ENCODE measurements at regions not wholly inside any gene's neighbourhood (a gene's known extent, or its start where the extent isn't known, plus 50 kb on each side); places are given as distances from the start of the nearest gene placed in this dataset.

DNA sequence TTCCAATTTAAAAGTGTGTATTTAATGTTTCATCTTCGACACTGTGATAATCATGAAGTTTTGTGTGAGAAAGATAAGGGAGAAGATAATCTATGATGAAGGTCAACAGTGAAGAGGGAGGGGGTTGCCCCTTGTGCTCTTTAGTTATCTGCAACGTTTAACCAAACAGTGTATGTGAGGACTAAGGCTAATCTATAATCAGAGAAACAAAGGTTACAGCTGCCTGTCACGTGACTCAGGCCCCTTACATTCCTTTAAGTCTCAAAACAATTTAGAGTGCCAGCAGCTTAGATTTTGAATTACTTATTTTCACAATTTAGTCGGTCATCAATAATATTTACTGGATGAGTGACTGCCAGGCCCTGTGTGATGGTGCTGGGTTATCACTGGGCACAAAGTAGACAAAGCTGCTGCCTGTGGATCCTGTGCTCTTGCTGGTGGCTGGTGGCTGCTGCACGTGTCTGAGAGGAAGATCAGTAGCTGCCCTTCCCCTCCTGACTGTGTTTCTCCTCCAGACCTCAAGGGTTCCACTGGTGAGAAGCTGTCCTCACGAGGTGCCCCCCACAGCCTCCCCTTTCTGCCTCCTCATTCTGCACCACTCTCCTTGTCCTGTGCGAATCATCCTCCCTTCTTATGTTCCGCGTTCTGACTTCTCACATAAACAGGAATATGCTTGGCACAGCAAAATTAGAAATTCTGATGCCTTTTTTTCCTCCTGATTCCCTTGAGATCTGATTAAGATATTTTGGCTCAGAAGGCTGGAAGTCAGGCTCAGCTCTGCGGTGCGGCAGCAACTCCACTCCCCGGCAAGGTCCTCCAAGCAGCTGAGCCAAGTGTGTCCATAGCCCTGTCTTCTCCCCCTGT, 331.1 kb upstream of the B3GAT1 start:
- DNase-seq (ENCODE audit: low read depth), result no peak

DNA sequence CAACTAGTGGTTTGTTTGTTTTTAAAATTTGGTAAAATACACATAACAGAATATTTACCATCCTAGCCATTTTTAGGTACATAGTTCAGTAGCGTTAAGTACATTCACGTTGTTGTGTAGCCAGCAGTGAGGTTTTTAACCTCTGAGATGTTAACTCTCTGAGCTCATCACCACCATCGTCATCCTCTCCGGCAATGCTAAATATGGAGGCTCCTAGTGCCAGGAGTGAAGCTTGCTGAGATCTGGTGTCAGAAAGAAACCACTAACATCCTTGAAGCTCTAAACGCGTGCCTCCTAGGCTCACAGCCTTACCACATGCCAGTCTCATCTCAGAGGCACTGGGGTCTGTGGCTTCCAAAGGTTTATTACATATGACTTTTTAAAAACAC, 330.2 kb upstream of the B3GAT1 start:
- no peak for DNase-seq (ENCODE audit: low read depth)

DNA sequence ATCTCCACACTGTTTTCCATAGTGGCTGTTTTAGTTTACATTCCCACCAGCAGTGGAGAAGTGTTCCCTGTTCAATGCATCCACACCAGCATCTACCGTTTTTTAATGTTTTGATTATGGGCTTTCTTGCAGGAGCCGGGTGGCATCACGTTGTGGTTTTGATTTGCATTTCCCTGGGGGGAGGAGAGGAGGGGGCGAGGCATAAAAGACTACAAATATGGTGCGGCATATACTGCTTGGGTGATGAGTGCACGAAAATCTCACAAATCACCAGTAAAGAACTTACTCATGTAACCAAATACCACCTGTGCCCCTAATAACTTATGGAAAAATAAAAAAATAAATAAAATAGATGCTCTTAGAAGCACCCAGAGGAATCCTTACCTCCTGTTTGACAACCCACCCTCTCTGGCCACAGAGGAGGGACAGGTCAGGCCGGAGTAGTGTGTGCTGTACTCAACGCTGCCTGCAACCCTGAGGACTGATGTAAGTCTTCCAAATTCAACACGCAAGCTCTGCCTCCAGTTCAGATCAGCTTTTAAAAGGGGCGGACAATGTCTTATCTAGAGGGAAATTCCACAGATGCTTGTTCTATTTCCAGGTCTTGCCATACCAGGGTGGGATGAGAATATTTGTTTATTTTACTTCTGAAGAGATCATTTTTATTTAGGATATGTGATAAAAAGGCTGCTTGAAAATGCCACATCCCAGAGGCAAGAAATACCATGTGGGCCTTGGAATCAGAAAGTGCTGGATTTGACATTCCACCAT, 329.6 kb upstream of the B3GAT1 start:
- DNase-seq (ENCODE audit: low read depth), result no peak

DNA sequence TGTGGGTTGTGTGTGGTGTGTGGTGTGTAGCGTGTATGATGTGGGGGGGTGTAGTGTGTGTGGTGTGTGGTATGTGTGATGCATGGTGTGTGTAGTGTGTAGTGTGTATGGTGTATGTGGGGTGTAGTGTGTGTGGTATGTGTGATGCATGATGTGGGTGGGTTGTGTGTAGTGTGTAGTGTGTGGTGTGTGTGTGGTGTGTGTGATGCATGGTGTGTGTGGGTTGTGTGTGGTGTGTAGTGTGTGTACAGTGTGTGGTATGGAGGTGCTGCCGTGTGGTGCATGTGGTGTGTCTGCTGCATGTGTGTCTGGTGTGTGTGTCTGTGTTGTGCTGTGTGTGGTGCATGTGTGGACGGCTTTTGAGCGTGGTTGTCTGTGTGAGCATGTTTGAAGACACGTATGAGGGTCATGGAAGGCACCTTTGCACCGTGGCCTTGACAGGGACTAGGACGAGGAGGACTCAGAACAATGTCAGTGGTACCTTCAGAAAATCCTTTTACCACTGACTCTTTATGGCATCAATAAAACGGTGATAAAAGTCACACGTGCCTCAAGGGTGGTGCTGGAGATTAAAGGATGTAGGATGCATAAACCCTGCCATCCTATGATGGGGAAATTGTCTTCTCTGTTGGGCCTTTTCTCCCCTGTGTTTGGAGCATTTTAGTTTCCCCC, 328.7 kb upstream of the B3GAT1 start:
- DNase-seq (ENCODE audit: low read depth), result no peak

DNA sequence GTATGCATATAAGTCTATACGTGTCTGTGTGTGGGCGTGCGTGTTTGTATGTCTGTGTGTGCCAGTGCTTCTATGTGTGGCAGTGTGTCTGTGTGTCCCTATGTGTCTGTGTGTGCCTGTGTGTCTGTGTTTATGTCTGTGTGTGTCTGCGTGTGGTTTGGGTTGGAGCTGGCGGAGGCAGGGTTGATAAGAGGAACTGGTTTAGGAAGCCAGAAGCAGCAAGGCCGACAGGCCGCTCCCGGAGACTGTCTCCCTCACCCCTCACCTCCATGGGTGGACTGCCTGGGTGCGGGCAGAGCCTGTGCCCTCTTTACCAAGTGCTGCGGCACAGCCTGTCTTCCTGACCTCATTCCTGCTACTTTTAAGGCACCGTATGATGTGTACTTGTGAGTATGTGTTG, 327.1 kb upstream of the B3GAT1 start:
- DNase-seq (ENCODE audit: low read depth), result no peak

DNA sequence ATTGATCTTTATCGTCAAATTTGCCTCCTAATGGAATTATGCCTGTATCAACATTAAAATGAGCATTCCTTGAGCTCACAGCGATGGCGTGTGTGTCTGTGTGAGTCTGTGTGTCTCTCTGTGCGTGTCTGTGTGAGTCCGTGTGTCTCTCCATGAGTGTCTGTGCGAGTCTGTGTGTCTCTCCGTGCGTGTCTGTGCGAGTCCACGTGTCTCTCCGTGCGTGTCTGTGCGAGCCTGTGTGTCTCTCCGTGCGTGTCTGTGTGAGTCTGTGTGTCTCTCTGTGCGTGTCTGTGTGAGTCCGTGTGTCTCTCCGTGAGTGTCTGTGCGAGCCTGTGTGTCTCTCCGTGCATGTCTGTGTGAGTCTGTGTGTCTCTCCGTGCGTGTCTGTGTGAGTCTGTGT, 326.5 kb upstream of the B3GAT1 start:
- no peak for DNase-seq (ENCODE audit: low read depth)

DNA sequence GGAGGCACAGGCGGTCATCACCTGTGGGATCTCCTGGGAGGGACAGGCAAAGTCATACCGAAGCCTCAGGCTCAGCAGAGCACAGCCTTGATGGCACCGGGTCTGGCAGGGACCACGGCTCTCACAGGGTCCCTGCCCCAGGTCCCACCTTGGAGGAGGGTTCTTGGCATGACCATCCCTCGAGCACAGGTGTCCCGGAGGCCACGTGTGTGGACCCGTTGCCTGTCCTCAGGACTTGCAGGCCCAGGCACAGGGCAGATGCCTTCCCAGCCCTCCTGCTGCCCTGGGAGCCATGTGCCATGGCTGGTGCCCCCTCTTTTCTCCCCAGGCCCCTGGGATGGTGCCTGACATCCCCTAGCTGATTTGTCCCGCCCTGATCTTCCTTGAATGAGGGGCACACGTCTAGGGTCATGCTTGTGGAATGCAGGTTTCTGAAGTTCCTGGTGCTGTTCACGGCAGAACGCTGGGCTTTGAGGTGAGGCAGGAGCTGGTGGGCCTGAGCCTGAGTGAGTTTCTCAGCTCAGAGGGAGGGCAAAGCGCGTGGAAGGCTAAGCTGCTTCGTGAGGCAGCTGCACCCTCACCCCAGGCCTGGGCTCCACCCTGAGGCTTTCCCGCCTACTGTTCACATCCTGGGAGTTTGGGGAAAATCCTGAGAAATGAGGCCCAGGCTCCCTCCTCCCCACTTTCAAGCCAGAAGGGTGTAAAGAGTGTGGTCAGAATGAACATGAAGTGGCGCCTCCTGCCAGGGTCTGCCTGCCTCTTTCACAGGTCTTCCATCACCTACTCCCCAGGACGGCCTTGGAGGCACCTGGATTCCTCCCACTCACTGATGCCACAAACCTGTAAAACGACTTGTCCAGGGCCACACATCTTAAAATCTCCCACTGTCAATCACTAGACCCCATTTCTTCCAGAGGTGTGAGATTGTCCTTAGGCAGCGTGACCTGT, 325.8 kb upstream of the B3GAT1 start:
- DNase-seq (ENCODE audit: low read depth), result no peak

DNA sequence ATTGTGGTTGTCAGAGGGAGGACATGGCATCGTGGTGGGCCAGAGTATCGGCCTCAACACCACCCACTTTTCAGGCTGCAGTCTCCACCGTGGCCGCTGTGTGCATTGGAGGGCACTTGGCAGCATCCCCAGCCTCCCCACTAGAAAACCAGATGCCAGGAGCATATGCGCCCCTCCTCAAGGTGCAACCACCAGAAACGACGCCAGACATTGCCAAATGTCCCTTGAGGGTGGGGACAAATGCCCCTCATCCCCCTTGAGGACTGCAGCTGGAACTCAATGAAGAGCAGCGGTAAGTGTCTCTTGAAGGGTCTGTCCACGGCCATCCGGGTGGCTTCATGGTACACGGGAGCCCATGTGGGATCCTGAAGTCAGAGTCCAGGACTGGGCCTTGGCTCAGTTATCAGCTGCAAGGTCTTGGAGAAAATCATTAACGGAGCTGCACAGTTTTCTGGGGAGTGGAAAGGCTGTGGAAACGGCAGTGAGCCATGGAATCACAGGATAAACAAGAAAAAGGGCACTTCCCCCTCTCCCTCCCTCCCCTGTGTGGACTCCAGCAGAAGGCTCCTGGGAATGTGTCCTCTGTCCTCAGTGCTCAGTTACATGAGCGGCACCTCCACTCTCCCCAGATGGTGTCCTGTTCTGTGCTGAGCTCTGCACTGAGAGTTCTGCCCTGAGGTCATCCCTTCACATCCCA, 324.4 kb upstream of the B3GAT1 start:
- DNase-seq (ENCODE audit: low read depth), result no peak

DNA sequence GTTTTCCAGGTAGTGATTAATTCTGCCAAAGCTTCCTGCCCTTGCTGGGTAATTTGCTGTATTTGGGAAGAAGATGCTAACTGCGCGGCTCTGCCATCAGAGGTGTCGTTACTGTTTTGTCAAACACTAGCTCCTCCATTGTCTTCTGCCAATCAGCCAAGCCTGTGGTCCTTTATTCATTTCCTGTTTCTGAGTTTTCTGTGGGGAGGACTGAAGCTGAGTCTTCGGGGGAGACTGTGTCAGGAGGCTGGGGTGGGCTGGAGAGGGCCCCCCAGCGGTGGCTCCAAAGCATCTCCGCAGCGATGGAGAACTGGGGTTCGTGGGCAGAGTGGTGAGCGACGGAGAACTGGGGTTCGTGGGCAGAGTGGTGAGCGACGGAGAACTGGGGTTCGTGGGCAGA, 322.9 kb upstream of the B3GAT1 start:
- DNase-seq (ENCODE audit: low read depth), result no peak

DNA sequence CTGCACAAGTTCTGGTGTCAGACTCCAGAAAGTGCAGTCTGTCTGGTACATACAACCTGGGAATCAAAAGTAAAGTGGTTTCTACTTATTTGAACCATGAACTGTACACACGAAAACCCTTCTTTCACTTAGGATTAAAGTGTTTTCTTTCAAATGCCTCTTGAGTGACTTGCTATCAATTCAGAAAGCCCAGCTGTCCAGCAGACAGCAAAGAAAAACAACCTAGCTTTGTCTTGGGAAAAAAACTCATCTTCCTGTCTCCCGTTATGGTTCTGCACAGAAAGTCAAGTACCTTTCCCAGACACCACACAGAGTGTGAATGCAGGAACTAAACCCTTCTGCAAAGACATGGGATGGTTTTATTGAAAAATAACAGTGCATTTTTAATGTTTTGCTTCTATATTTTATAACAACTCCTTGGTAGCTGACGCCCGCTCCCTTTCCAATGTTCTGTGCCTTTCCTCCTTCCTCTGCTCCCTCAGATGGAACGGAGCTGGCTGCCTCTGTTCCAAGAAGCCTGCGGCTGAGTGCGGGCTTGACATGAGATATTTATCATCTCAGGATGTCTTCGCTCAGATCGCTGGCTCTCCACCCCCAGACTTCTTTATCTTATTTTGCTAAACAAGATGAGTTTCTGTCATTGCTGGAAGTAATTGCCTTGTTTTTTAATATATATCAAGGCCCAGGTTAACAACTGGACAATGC, 322.3 kb upstream of the B3GAT1 start:
- DNase-seq (ENCODE audit: low read depth), result no peak

DNA sequence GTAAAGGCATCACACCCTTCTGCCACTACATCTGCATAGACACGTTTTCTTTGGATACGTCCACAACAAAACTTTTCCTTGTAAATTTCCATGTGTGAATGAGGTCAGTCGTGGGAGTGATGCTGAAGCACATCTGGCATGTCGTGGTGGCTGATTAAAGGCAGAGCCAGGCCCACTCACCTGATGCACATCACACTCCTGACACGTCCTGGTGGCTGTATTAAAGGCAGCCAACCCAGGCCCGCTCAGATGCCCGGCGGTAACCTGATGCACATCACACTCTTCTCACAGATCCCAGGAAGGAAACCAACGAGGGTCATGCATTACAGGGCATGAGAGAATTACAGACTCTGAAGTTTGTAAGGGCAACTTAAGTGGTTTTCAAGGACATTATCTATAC, 321.6 kb upstream of the B3GAT1 start:
- DNase-seq (ENCODE audit: low read depth), result no peak

DNA sequence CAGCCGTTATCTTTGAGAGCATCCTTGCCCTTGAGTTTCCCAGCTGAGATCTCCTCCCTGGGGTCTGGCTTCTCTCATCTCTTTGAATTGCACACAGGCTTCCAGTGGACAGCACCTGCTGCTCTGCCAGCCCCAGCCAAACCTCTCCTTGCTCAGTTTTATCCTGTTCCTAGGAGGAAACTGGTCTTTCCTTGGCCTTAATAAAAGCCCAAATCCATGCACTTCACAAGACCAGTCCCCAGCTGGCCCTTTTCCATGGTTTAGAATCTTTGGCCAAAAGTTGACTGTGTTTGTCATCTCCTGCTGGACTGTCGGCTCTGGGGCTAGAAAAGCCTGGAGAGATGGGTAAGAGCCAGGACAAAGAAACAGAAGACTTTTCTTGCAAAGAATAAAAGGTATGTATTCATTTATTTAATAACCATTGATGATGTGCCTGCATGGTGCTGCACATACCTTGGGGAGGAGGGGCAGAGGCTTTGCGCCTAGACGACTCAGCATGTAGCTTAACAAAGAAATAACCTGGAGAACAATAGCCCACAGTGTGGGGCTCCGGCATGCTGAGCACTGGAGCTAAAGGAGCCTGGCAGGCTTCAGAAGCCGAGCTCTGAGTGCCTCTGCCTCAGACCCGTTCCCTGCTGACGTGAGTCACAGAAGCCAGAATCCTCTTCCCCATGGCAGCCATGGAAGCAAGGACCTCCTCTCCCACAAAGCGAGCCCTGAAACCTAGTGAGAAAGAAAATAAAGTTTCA, 319.3 kb upstream of the B3GAT1 start:
- DNase-seq (ENCODE audit: low read depth), result no peak

DNA sequence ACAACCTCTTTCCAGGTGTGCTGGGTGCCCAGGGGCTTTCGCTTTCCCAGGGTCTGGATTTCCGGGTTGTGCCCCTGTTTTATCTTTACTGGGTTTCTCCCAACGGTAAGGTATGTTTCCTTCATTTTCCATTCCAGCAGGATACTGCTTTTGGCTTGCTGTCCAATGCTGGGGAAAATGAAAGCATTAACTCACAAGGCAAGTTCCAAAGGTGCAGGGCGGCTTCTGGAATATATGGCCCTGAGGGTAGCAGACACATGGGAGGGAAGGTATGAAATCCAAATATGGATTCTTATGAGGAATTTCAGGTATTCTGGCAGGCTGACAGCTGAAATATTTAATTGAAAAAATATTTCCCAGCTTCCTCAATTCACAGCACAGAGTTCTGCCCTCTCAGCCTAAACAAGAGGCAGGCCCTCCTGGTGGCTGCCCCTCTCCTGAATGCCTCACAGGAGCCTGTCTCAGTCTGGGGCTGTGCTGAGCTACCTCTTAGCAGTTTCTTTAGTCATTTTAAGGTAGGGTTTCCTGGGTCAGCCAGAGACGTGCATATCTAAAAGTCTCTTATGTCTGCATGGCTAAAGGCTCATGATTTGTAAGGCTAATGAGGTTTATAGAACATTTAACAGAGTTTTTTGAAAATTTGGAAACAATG, 318.6 kb upstream of the B3GAT1 start:
- no peak for DNase-seq (ENCODE audit: low read depth)

DNA sequence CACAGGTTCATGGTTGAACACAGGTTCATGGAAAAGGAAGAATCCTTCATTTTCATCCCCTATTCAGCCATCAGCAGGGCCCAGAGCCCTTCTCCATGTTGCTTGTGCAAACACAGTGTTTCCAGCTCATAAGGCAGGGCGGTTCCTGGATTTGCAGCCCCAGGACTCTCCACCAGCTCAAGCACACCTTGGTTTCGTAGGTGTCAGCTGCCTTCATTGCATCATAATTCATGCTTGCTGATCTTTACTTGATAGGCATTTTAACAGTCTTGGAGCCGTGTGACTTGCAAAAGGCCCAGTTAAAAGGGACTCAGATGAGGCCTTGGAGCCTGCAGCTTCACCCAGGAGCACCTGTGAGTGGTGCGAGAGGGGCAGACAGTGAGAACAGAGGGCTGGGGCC, 318.1 kb upstream of the B3GAT1 start:
- DNase-seq (ENCODE audit: low read depth), result no peak

DNA sequence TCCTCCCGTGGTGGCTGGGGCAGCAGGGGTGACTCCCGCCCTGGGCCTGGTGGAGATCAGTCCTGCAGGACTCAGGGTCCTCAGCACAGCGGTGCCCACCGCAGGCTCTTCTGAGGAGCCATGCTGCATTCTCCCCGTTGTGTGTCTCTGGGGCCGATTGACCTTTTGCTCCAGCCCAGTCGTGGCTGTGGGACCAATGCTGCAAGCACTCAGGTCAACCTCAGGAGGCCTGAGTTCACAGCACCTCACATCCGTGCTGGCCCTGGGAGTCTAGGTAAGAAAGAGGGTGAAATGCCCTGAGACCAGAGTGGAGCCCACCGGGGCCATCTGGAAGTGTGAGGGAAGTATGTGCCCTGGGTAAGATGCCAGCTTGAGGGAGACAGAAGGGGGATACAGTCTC, 316.1 kb upstream of the B3GAT1 start:
- no peak for DNase-seq (ENCODE audit: low read depth)

DNA sequence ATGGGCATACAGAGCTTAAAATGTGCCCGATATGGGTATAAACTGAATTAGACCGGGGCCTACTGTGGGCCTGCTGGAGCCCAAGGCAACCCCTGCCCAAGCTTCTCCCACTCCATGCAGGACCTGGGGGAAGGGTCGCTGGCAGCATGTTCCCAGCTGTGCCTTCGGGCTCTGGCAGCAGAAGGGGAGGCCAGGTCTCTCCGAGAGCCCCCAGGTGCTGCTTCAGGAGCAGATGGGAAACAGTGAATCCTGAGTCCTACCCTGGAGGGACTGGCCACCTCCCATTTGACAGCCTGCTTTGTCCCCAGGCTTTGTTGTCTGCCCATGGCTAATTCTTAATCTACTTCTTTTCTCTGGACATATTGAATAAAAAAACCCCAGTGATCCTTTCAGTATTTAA, 315.6 kb upstream of the B3GAT1 start:
- DNase-seq (ENCODE audit: low read depth), result no peak

DNA sequence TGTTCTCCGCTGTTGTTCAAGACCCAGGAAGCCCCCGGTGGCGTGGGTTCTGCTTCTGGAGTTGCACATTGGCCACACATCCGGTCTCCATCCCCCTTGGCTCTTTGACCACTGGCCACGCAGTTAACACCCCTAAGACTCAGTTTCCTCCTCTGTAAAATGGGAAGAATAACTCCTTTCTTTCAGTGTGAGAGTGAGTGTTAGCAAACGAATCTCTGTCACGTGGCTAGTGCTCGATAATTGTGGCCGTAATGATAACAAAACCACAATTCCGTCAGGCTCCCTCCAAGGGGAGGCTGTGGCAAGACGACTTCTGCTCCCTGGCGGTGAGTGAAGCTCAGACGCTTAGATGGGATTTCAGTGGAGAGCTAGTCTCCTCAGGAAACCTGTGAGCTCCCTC, 315.2 kb upstream of the B3GAT1 start:
- DNase-seq (ENCODE audit: low read depth), result no peak

DNA sequence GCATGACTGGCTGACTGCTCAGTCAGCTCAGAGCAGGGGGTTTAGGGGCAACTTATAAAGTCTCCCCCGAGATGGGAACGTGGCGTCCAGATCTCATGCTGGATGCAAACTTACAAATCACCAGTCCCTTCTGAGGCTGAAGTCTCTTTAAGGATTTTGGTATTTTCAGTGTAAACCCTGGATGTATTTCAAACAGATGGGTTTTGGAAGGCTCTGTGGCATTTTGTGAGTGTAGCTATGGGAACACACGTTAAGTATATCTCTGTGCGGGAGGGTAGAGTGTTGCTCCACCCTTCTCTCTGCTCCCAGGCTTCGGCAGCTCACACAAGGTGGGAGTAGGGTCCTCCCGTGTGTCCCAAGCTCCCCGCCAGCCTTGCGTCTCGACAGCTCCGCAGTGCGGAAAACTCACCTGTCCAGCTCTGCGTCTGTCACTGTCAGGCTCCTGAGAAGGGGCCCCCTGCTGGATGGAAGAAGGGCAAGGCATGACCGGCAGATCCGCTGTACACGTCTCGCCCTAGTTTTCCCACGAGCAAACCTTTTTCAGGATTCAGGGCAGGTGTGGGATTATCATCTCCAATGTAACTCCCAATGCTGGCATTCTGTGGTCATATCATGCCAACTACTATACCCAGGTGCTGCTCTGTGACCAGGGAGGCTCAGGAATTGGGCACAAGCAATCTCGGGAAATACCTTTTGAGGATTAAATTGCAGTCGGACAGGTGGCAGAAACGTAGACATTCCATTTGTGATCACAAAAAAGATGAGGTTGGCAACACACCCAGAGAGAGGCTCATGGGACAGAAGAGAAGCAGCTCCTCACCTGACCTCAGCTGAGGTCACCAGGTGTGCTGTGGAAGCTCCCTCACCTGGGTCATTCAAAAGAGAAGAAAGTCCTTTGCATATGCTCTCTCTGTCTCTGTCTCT, 313.9 kb upstream of the B3GAT1 start:
- DNase-seq (ENCODE audit: low read depth), result no peak

All from stimulated activated CD4-positive, alpha-beta T cell treated with anti-CD3 and anti-CD28 coated beads, Interleukin-2, amount 100 ng/mL, for 4 hours (primary cell).